ENCODE measurements at regions not wholly inside any gene's neighbourhood (a gene's known extent, or its start where the extent isn't known, plus 50 kb on each side); places are given as distances from the start of the nearest gene placed in this dataset.

- Histone ChIP-seq H3K4me3 (ENCODE audit: low read depth, low read length, poor library complexity, severe bottlenecking) (no peak overlapping the region), H3K27me3 (replicated peaks; ENCODE audit: insufficient read depth, low read depth, low read length, poor library complexity) (no peaks in the 10 kb centered on the region), H3K9me3 (ENCODE audit: low read depth, low read length, poor library complexity, severe bottlenecking) (no peaks in the 10 kb centered on the region), H3K4me1 (ENCODE audit: insufficient read depth, low read length, poor library complexity, severe bottlenecking) (peaks cover 15% of the 10 kb centered on the region), H3K27ac (ENCODE audit: low read depth, low read length, poor library complexity, severe bottlenecking) (no peak overlapping the region), H3K36me3 (ENCODE audit: insufficient read depth, low read length, poor library complexity, severe bottlenecking) (no peaks in the 10 kb centered on the region)
- intact Hi-C loops (cut with micrococcal nuclease; ENCODE audit: unreplicated experiment), result no loop called here
- DNase-seq (ENCODE audit: low spot score), result no peak
- no TSS peak for BruUV-seq (replicated peaks)
- ChIA-PET POLR2A (ENCODE audit: low non-redundant PET) (no interaction called here), CTCF (no interaction called here)
- no peak for TF ChIP-seq CTCF (conservative IDR thresholded peaks at IDR 0.05; ENCODE audit: low read depth, low read length)
- TF ChIP-seq EZH2 (IDR thresholded peaks at IDR 0.05; ENCODE audit: borderline replicate concordance, low read depth, low read length, poor library complexity, severe bottlenecking), result no peak
These were observed 55.1 kb upstream of the LMO2 start for GRCh38 chr11:33946930-33947329.

DNA sequence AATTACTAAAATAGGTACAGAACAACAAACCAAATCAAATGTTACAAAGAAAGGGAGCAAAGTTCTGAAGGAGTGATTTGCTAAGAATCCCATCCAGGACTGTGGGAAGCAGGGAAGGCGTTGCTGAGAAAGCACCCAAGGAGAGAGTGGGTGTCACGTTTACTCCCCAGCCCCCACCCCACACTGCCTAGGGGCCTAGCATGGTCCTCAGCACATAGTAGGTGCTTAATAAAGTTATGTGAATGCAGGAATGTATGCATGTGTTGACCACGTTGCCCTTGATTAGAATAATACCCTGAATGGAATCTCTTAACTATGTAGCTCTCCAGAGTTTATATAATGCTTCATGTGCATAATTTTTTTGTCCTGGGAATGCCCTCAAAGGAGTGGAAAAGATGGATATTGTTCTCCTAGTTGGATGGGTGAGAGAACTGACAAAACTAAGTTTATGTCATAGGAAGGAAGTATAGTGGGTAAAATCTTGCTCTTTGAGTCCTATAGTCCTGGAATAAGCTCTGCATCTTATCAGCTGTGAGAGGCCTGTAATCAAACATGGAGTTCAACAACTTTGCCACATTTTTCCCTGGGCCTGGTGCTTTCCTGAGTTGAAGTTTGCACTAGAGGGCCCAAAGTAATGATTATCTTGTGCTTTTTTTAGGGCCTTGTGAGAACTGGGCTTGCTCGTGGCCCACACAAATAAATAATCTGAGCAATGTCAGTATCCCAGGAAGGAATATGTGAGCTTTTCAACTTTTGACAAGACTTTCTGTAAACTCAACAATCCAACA, 53.8 kb upstream of the LMO2 start:
- TF ChIP-seq EZH2 (IDR thresholded peaks at IDR 0.05; ENCODE audit: borderline replicate concordance, low read depth, low read length, poor library complexity, severe bottlenecking), result no peak
- no peak for TF ChIP-seq CTCF (conservative IDR thresholded peaks at IDR 0.05; ENCODE audit: low read depth, low read length)
- CTCF ChIA-PET, result no interaction called here
- DNase-seq (ENCODE audit: low spot score), result no peak
- H3K4me1 ChIP-seq (ENCODE audit: insufficient read depth, low read length, poor library complexity, severe bottlenecking), result peaks cover 23% of the 10 kb centered on the region
- H3K4me3 ChIP-seq (ENCODE audit: low read depth, low read length, poor library complexity, severe bottlenecking), result no peak overlapping the region
- BruUV-seq (replicated peaks), result no TSS peak
- no peaks in the 10 kb centered on the region for H3K9me3 ChIP-seq (ENCODE audit: low read depth, low read length, poor library complexity, severe bottlenecking)
- intact Hi-C loops (cut with micrococcal nuclease; ENCODE audit: unreplicated experiment), result no loop called here
- H3K36me3 ChIP-seq (ENCODE audit: insufficient read depth, low read length, poor library complexity, severe bottlenecking), result no peaks in the 10 kb centered on the region
- no peak overlapping the region for H3K27ac ChIP-seq (ENCODE audit: low read depth, low read length, poor library complexity, severe bottlenecking)
- H3K27me3 ChIP-seq (replicated peaks; ENCODE audit: insufficient read depth, low read depth, low read length, poor library complexity), result no peaks in the 10 kb centered on the region
- POLR2A ChIA-PET (ENCODE audit: low non-redundant PET), result no interaction called here

DNA sequence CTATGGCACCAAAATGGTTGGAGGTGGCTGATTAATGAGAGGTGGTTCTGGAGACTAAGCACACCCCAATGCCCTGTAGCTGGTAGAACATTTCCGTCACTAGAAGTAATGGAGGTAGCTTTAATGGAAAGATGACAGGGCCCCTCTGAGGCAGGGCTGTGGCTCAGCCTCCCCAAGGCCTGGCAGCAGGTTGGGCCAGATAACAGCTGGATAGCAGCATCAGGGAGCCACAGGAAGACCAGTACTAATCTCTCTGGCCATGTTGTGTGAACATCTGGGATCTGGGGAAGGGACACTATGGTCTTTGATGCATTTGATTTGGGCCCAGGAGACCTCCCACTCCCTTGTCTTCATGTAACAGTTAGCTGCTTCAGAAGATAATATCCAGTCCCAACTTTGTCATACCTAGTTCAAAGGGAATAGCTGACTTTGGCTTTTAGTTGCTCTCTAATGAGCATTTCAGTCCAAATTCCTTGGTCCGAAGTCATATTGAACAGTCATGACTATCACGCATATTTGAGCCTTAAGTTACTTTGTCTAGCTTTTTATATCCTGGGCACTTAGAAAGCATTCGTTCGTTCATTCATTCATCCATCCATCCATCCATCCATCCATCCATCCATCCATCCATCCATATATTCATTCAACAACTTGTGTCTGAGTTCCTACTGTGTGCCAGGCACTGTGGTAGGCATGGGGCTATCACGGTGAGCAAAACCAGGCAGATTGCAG, 53.0 kb upstream of the LMO2 start:
- no peak overlapping the region for H3K27ac ChIP-seq (ENCODE audit: low read depth, low read length, poor library complexity, severe bottlenecking)
- no peak for TF ChIP-seq EZH2 (IDR thresholded peaks at IDR 0.05; ENCODE audit: borderline replicate concordance, low read depth, low read length, poor library complexity, severe bottlenecking)
- TF ChIP-seq CTCF (conservative IDR thresholded peaks at IDR 0.05; ENCODE audit: low read depth, low read length), result no peak
- DNase-seq (ENCODE audit: low spot score), result no peak
- ChIA-PET CTCF (no interaction called here), POLR2A (ENCODE audit: low non-redundant PET) (interaction anchor here (0.7 kb wide), 1 partner anchor 14 kb away, joined by 3 read pairs; no protein-coding TSS in a partner anchor)
- no peaks in the 10 kb centered on the region for H3K36me3 ChIP-seq (ENCODE audit: insufficient read depth, low read length, poor library complexity, severe bottlenecking)
- H3K9me3 ChIP-seq (ENCODE audit: low read depth, low read length, poor library complexity, severe bottlenecking), result no peaks in the 10 kb centered on the region
- no peaks in the 10 kb centered on the region for H3K27me3 ChIP-seq (replicated peaks; ENCODE audit: insufficient read depth, low read depth, low read length, poor library complexity)
- no peak overlapping the region for H3K4me3 ChIP-seq (ENCODE audit: low read depth, low read length, poor library complexity, severe bottlenecking)
- BruUV-seq (replicated peaks), result no TSS peak
- intact Hi-C loops (cut with micrococcal nuclease; ENCODE audit: unreplicated experiment), result no loop called here
- H3K4me1 ChIP-seq (ENCODE audit: insufficient read depth, low read length, poor library complexity, severe bottlenecking), result peaks cover 21% of the 10 kb centered on the region
